Mesenteric fat pad (tissue), 1 donor: ENCODE measurements at regions not wholly inside any gene's neighbourhood (a gene's known extent, or its start where the extent isn't known, plus 50 kb on each side); places are given as distances from the start of the nearest gene placed in this dataset.

Source experiments
- DNase-seq: peaks from one replicate; pipeline ENCODE4 v3.0.0-alpha.2; 2020; ENCODE audit warnings: low spot score
- donor health status: DM: yes; HTN: yes; CAD: no.

DNA sequence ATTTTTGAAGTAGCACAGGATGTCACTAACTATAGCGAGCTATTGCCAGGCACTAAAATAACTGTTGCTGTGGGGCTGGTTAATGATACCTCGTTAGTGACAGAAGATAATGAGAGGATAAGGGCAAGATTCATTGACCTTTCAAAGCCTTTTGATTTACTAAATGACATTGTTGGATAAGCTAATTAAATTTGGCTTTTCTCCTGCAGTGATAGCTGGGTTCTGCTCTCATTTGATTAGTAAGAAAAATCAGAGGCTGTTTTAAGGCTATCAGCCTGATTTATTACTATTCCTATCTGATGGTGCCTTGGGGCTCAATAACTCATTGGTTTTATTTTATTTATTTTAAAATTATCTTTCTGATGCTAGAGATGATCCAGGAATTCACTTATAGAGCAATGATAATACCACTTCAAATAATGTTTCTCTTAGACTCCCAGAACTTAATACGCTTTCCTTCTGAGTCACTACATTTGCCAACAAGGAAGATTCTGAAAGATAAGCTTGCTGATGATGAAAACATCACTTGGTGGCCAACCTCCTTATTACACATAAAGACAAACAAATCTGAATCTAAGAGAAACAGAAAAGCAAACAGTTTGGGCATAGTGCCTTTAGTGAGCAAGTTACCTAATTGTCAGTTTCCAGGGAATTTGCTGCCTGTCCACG lies 501.3 kb upstream of the ARGLU1 start:
- DNase-seq, result no peak

DNA sequence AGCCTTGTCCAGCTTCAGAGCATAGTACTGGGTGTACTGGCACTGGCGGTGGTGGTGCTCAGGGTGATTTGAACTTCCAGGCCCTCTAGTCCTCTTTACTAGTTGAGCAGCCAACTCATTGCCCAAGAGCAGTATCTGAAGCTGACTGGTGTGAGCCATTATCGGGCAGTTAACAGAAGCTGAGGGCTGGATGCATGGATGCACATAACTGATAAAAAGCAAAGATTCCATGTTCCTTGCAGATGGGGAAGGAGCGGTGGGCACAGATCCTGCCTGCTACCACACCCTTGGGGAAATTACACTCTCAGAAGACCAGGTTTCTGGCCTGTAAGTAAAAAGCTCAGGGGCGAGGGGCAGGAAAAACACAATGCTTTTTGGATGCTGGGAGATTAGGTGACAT lies 499.4 kb upstream of the ARGLU1 start:
- DNase-seq, result no peak

DNA sequence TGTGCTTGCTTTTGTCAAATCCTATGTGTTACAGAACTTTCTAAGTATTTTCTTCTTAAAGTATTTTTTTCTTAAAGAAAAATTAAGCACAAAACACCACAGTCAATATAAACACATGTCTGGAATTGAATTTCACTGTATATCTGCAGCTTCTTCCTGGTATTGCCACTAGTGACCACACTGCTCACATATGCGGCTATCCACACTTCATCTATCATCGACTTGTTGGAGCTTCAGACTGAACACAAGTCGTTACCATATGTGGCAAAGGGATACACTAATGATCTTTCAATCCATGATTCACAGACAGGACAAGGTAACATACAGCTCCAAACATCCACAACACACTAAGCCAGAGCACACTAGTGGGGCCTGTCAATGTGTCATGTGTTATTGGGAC lies 498.4 kb upstream of the ARGLU1 start:
- no peak for DNase-seq

DNA sequence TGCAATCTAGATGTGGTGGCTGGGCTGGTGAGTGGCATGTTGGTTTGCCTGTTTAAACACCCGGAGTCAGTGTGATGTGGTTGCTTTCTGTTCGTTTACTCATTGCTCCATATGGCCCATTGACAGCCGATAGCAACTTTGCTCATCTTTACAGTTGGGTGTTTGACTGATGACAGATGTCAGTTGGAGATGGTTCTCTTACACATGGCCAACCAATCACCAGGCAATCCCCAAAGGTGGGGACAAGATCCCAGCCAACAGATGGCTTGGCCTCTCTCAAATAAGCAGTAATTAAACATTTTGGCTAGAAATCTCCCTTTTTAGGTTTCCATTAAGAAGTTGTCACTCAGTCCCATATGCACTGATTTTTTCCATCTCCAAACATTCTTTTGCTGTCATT lies 497.1 kb upstream of the ARGLU1 start:
- no peak for DNase-seq

DNA sequence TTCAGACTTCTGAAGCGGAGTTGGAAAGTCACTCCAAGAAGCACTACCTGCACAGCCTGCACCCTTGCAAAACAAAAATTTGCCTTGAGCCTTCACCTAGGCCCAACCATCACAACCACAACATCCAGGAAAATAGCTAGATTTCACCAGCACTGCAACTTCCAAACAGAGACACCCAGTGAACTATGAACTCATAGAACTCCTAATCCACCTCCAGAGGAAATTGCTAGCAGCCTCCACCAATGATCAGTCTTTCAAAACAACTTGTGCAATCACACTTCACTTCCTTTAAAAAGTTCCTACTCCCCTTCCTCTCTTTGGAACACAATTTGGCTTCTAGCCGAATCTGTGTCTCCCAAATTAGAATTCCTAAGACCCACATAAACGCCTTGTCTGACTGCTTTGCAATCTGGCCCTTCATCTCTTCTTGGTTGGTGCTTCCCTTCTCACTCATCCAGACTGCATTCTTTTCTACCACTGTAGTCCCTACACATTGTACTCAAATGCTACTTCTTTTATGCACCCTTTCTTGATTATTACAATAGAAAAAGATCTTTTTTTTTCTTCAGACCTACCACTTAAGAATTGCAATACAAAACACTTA lies 489.2 kb upstream of the ARGLU1 start:
- DNase-seq, result no peak

DNA sequence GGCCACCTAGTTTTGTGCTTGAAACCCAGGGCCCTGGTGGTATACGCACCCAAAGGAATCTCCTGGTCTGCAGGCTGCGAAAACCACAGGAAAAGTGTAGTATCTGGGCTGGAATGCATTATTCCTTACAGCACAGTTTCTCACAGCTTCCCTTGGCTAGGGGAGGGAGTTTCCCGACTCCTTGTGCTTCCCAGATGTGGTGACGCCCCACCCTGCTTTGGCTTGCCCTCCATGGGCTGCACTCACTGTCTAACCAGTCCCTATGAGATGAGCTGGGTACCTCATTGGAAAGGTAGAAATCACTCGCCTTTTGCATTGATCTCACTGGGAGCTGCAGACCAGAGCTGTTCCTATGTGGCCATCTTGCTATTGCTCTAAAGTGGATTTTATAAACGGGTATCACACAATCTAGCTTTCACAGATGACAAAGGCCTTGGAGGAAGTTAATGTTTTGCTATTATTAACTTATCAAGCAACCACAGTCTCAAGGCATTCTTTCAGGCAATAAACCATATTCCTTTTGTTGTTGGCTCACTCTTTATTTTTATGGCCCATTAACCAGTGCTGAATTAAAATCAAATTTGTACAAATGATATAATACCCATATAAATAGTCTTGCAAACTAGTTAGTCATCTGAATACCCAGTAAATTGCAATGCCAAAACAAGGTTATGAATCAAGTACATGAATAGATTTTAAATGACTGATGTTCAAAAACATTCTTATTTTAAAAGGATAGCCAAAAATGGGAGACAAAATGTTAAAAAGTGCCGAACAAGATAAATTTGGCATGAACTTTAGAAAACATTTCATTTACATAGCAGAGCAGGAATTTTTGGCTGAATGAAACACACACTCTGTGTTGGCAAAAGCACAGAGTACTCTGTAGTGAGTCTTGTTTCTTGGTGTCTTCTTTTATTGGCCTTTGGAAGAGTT lies 475.4 kb upstream of the ARGLU1 start:
- DNase-seq, result no peak

DNA sequence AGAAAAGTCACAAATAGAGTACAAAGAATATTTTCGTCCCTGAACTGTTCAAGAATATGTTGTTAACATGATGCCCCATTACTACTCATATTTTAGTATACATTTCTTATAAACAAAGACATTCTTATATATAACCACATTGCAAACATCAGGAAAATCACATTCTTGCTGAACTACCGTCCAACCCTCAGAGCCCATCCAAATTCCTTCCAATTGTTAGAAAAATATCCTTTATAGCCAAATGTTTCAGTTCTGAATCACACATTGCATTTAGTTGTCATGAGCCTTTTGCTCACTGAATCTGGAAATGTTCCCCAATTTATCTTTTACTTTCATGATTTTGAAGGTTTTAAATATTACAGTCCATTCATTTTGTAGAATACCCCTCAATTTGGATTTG lies 467.8 kb upstream of the ARGLU1 start:
- DNase-seq, result no peak

DNA sequence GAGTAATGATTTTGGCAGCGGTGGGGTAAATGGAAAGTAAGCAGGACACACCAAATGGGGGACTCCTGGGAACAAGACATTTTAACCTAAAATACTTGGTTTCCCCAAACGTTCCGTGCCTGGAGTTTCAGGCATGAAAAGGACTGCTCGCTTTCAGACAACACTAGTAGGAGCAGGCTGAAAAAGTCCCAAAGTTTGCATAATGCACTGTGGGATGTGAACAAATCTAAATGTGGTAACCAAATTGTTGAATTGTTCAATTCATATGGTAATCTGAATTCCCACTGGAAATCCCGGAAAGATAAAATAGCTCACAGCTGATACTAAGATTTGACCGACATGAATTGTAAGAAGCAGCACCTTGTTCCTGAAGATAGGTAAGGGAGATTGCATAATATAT lies 467.2 kb upstream of the ARGLU1 start:
- DNase-seq, result no peak

DNA sequence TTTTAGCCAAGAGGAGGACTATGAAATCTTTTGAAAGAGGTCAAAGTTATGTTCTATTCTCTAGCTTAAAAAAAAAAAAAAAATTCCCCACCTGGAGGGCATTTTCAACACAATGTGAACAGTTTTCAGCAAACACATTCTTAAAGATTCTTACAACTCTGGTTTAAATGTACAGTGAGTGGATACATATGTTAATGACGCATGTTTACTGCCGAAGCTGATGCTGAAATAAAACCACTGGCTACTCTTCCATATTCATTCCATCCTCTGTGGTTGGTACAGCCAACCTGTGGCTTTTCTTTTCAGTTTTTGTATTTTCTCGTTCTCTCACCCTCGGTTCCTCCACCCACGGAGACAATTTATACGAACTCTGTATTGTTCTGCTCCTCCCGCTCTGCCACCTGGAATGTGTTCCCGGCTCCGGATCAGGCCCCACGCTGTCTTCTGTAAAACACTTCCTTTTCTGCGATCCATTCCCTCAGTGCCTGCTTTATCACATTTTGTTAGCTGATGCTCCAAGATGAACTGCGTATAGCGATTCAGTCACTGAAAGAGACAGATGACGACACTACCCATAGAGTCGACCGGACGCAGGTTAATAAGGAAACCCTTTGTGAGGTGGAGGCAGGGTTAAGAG lies 466.4 kb upstream of the ARGLU1 start:
- no peak for DNase-seq

DNA sequence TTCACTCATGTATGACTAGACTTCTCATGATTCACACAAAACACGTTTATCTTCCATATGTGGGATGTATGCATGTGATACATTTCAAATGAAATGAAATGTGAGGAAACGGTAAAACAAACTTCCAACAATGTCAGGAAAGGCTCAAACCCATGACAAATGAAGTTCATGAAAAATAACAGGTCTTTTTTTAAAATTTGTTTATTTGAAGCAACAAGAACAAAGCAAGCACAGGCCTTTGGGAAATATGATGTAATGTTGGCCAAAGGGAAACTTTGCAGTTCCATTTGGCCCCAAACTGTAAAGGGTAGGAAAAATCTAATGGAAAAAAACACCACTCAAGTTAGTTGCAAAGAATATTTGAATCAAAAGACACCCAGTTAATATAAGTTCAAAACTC lies 463.8 kb upstream of the ARGLU1 start:
- no peak for DNase-seq

DNA sequence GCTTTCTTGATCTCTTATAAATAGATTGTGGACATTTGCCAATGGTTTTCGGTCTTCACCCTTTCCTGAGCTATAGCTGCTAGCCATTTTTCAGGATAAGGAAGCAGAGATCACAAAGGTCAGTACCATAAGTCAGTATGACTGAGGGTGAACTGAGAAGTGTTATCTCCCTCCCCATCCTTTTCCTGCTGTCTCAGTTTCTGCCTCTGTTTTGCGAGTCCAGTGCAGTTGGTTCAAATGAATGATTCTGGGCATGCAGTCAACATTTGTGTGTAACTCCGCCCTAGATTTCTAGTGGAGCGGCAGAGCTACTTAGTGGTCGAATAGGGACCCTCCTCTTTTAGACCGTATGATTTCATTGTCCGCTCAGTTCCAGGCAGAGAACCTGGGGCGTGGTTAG lies 460.8 kb upstream of the ARGLU1 start:
- DNase-seq, result no peak

DNA sequence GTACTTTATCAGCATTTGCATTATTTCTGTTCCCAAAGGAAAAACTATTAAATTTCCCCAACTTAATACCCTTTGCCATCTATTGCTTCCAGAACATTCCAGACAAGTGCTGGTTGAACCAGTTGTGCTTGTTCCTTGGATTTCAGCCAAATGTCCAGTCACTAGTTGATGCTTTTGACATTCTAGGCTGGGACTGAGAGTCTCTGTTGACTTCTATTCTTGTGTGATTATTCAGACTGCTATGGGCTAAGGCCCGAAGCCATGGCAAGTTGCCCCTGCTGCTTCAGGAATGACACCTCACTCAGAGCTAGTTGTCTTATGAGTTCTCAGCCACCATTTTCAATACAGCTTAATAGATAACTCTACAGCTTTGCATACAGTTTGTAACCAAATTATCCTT lies 458.1 kb upstream of the ARGLU1 start:
- no peak for DNase-seq

DNA sequence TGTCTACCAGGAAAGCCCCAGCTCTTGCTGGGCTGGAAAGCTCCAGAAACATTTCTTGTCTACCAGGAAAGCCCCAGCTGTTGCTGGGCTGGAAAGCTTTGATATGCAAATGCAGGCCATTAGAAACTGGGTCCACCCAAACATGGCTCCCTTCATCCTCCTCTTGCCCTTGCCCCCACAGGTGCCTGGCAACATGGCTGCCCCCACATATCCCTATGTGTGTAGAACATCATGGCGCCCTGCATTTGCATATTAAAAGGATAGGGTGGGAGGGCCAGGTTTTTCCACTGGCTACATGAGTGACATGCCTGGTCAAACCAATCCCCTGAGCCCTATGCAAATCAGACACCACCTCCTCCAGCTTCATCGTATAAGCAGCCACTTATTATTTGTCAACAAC lies 455.4 kb upstream of the ARGLU1 start:
- no peak for DNase-seq

DNA sequence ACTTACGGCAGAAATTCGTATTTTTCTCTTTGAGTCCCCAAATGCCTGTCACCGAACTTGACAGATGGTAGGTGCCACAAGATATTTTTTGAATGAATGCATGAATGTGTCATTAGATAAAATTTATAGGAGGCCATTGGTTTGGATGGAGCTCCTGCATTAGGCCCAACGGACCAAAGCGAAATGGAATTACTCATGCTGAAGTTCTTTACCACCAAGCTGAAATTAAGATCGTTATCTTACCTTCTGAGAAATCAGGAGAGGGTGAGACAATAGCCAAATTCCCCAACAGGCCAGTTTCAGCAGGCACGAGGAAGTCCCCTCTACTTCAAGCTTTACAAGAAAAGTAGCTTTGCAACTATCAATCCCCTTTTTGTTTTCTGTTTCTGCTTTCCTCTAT lies 452.5 kb upstream of the ARGLU1 start:
- no peak for DNase-seq

DNA sequence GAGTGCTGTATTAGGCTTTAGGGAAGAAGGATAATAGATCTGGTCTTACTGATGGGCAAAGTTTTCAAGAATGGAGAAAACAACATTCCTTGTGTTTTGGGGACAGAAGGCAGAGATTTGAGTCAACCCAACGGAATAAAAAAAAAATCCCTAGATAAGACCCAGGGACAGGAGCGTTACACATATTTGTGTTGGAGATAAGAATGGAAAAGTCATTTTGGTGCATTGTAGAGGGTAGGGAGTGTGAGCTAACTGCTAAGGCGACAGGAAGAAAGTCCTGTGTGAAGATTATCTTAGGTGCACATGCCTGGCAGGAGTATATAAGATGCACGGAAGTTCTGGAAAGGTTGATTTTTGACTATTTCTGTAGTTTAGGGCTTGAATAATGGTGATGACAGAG lies 450.3 kb upstream of the ARGLU1 start:
- no peak for DNase-seq

DNA sequence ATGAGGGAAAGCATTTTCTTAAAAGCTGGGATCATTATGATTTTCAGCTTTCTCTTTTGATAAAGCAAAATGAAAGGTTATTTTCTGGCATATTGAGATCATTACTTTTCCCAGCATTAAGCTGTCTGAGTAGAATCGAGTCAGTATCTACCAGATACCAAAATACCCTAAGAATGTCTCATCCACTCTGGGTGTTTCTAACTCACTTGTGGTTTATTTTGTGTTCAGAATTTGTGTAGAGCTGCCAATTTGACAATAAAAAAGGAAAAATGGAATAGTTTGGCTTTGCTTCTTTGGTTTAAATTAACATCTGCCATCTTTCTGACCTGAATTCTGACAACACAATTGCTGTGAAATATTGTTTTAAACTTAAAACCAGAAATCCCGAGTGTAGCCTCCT lies 438.7 kb upstream of the ARGLU1 start:
- DNase-seq, result no peak

DNA sequence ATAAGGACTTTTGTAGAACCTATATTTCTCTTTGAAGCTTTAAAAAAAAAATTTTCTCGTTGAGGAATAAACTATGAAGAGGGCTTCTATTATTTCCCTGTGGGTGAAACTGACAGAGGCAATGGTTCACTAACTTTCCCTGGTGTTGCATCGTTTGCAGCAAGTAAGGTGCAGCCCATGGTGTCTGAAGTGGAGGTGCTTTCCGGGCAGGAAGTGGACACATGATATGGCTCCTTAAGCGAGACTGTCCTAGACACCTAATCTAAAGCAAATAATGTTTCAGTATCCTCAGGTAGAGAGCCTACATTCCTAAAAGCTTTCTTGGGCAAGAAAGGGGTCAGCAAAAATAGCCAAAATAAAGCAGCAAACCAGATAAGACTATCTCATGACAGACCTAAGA lies 437.6 kb upstream of the ARGLU1 start:
- no peak for DNase-seq

DNA sequence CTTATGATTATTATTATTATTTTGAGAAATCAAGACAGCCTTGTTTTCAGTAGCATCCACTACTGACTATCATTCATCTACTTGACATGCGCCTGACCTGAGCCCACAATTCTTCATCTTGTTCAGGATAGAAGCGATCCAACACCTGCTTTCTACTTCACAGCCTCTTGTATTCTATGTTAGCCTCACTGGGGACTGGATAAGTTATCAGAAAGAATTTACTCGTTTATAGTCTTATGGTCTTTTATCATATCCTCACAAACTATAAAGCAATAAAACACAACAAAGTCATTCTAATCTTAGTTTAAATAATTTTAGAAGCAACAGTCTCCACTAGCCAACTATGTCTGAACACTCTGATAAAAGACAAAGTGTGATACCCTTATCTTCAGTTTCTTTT lies 436.0 kb upstream of the ARGLU1 start:
- no peak for DNase-seq

DNA sequence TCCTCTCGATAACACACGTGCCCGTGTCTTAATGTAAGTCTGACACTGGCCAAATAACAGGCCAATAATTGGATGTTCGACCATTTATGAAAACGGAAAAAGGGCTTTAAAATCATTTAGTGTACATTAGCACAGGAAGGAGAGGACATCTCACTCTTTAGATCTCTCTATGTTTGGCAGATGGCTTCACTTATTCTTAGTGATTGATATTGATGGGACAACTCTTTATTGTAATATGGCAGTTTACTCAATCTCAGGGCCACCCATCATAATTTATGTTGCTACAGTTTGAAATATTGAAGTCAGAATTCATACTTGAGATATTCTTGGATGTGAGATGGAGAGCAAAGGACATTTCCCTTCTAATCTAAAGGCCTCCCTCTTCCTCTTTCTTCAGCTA lies 430.7 kb upstream of the ARGLU1 start:
- no peak for DNase-seq

DNA sequence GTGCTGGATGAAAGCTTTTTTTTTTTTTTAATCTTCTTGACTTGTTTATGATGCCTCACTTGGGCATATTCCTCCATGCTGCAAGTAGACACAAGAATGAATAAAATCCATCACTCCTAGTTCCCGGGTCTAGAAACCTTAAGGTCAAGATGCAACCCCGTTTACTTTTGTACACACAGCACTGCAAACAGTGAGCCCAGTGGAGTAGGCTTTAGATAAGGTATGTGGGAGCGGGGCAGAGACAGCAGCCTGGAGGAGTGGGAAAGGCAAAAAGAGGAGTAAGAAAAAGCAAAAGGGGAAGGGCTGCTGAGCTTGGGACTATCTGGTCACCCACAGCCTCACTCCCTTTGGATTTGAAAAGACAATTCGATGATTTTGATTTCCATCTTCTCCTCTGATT lies 429.8 kb upstream of the ARGLU1 start:
- DNase-seq, result no peak

DNA sequence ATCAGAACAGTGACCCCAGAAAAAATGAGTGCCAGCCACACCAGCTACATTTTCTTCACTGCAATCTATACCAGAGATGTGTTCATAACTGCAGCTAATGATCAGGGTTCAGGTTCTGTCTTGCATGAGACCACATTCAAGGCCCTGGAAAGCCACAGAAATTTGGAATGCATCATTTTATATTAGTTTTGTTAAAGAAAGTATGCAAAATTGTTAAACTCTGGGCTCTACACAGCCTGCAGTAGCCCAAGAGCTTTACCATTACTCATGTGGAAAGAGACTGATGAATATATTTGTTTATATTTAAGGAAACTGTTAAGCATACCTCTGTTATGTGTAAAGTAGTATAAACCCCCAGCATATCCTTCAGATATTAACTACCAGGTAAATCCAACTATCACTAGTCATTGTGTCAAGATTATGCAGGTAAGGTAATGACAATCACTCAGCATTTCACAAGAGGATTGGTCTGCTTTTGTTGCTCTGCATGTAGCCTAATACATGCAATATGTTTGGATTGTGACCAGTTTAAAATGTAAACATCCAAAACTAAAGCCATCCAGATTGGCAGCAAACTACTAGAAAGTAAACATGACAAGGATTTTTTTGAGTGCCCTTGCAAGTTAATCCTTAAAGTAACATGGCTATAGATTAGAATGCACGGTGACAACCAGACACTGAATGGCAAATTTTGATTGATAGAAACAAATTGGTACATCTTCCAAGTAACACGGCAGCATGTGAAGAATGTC lies 429.1 kb upstream of the ARGLU1 start:
- DNase-seq, result no peak
